ENCODE measurements at regions not wholly inside any gene's neighbourhood (a gene's known extent, or its start where the extent isn't known, plus 50 kb on each side); places are given as distances from the start of the nearest gene placed in this dataset.

GRCh38 chr15:46386356-46386755, 751.5 kb downstream of the SQOR start:
- TF ChIP-seq, protein P1, sequence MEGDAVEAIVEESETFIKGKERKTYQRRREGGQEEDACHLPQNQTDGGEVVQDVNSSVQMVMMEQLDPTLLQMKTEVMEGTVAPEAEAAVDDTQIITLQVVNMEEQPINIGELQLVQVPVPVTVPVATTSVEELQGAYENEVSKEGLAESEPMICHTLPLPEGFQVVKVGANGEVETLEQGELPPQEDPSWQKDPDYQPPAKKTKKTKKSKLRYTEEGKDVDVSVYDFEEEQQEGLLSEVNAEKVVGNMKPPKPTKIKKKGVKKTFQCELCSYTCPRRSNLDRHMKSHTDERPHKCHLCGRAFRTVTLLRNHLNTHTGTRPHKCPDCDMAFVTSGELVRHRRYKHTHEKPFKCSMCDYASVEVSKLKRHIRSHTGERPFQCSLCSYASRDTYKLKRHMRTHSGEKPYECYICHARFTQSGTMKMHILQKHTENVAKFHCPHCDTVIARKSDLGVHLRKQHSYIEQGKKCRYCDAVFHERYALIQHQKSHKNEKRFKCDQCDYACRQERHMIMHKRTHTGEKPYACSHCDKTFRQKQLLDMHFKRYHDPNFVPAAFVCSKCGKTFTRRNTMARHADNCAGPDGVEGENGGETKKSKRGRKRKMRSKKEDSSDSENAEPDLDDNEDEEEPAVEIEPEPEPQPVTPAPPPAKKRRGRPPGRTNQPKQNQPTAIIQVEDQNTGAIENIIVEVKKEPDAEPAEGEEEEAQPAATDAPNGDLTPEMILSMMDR (IDR thresholded peaks at IDR 0.05), result no peak
- TF ChIP-seq POLR2A (IDR thresholded peaks at IDR 0.05), result no peak

All from uterus (tissue), 2 donors.